Calu3 (cell line): ENCODE measurements at regions not wholly inside any gene's neighbourhood (a gene's known extent, or its start where the extent isn't known, plus 50 kb on each side); places are given as distances from the start of the nearest gene placed in this dataset.
"Not testable (repeated sequence)": the region's sequence is repeated elsewhere in the genome, so short reads cannot be mapped to it uniquely, and the experiment has no call there.

ENCODE experiments used
- BruUV-seq: library from RNA; stranded (reverse); fragments of 400-500 nt; replicated peaks from 2 replicates; lab custom pipeline; 2021; lab: Mats Ljungman, UMichigan
- CTCF ChIA-PET: fragments of 300-600 bp; sonication (Branson Sonifier 250); formaldehyde crosslinking; loops from one replicate; lab custom pipeline; 2022; ENCODE audit warnings: antibody characterized with exemption; lab: Charles Lee
- DNase-seq: peaks from one replicate; pipeline ENCODE4 v3.0.0; 2022
- H3K27ac Mint-ChIP-seq: one replicate; pipeline ENCODE4 v1.8.0; 2022; ENCODE audit warnings: mixed read lengths; ENCODE audit not compliant: unreplicated experiment
- H3K27me3 Mint-ChIP-seq: one replicate; pipeline ENCODE4 v1.8.0; 2022; ENCODE audit warnings: mixed read lengths; ENCODE audit not compliant: unreplicated experiment
- H3K36me3 Mint-ChIP-seq: one replicate; pipeline ENCODE4 v1.8.0; 2022; ENCODE audit warnings: mild to moderate bottlenecking, moderate library complexity, mixed read lengths; ENCODE audit not compliant: insufficient read depth, unreplicated experiment
- H3K4me1 Mint-ChIP-seq: one replicate; pipeline ENCODE4 v1.8.0; 2022; ENCODE audit warnings: mild to moderate bottlenecking, low read depth, mixed read lengths; ENCODE audit not compliant: unreplicated experiment
- H3K4me3 Mint-ChIP-seq: one replicate; pipeline ENCODE4 v1.8.0; 2022; ENCODE audit warnings: mild to moderate bottlenecking, low read depth, moderate library complexity, mixed read lengths; ENCODE audit not compliant: unreplicated experiment
- H3K9me3 Mint-ChIP-seq: one replicate; pipeline ENCODE4 v1.8.0; 2022; ENCODE audit warnings: low read depth, mixed read lengths; ENCODE audit not compliant: unreplicated experiment
- CTCF ChIP-seq: fragments of 200-600 bp; IDR thresholded peaks from one replicate; pipeline ENCODE4 v1.8.0; 2022; ENCODE audit warnings: antibody characterized with exemption; ENCODE audit not compliant: unreplicated experiment
- intact Hi-C: fragments of 100-400 bp; cut with micrococcal nuclease; formaldehyde crosslinking; loops from one replicate; pipeline ENCODE4 v1.10.0; 2022; ENCODE audit not compliant: unreplicated experiment

- H3K4me1 Mint-ChIP-seq: no peaks in the 10 kb centered on the region
- H3K27ac Mint-ChIP-seq: no peak overlapping the region
- CTCF ChIA-PET: no interaction called here
- no peaks in the 10 kb centered on the region for H3K36me3 Mint-ChIP-seq
- H3K4me3 Mint-ChIP-seq: no peak overlapping the region
- BruUV-seq: no TSS peak
- DNase-seq: no peak
- H3K27me3 Mint-ChIP-seq: peaks cover 25% of the 10 kb centered on the region
- H3K9me3 Mint-ChIP-seq: no peaks in the 10 kb centered on the region
- intact Hi-C loops: no loop called here
- TF ChIP-seq CTCF: no peak
Measured at GRCh38 chr3:31094048-31094447, 199.6 kb upstream of the GADL1 start.

GRCh38 chr3:31095255-31095654 lies 200.8 kb upstream of the GADL1 start:
- no peak for TF ChIP-seq CTCF
- no peak overlapping the region for H3K27ac Mint-ChIP-seq

DNA sequence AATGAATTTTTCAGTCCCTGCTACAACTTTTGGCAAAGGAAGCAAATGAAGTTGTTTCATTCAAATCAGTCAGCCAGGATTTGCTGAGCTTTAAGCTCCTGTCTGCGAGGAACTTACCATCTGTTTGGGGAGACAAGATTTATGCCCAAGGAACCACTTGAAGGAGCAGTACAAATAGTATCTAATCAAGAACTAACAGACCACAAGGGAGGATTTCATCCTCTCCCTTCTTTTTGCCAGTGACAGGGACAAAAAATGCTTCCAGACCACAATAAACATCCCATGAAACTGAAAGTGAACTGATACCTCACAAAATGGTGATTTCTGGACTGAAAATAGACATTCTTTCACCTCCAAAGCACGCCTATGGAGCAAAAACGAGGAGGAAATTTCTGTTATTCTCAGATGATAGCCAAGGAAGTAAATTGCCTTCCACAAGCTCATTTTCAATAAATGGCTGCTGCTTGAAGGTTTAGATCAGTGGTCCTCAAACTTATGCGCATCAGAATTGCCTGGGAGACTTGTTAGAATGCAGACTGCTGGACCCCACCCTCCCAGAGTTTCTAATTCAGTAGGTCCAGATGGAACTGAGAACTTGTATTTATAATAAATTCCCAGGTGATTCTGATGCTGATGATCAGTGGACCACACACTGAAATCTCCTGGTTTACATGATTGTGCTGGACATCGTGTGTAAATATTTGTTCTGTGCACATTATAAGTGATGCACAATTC lies 202.4 kb upstream of the GADL1 start:
- CTCF ChIA-PET: interaction anchor here (0.6 kb wide), 1 partner anchor 987 kb away, joined by 3 read pairs; no protein-coding TSS in a partner anchor
- H3K27me3 Mint-ChIP-seq: peaks cover 30% of the 10 kb centered on the region
- BruUV-seq: no TSS peak

More at GRCh38 chr3:31095255-31095654, 200.8 kb upstream of the GADL1 start:
- no TSS peak for BruUV-seq
- CTCF ChIA-PET: interaction anchor here (1.3 kb wide), 1 partner anchor 161 kb away, joined by 3 read pairs; no protein-coding TSS in a partner anchor
- Mint-ChIP-seq H3K4me3 (no peak overlapping the region), H3K4me1 (no peaks in the 10 kb centered on the region), H3K27me3 (peaks cover 25% of the 10 kb centered on the region), H3K36me3 (no peaks in the 10 kb centered on the region), H3K9me3 (no peaks in the 10 kb centered on the region)
- DNase-seq: no peak
- intact Hi-C loops: no loop called here

GRCh38 chr3:31100519-31100918 lies 206.1 kb upstream of the GADL1 start:
- intact Hi-C loops: no loop called here
- H3K4me3 Mint-ChIP-seq: no peak overlapping the region
- H3K4me1 Mint-ChIP-seq: no peaks in the 10 kb centered on the region
- DNase-seq: no peak
- H3K36me3 Mint-ChIP-seq: no peaks in the 10 kb centered on the region
- BruUV-seq: no TSS peak
- CTCF ChIA-PET: no interaction called here
- no peaks in the 10 kb centered on the region for H3K9me3 Mint-ChIP-seq
- no peak for TF ChIP-seq CTCF
- H3K27ac Mint-ChIP-seq: no peak overlapping the region
- H3K27me3 Mint-ChIP-seq: peaks cover 45% of the 10 kb centered on the region

More for the DNA sequence above, 202.4 kb upstream of the GADL1 start:
- Mint-ChIP-seq H3K4me3 (no peak overlapping the region), H3K27ac (no peak overlapping the region), H3K9me3 (no peaks in the 10 kb centered on the region), H3K4me1 (no peaks in the 10 kb centered on the region), H3K36me3 (no peaks in the 10 kb centered on the region)
- intact Hi-C loops: no loop called here
- no peak for TF ChIP-seq CTCF
- no peak for DNase-seq

DNA sequence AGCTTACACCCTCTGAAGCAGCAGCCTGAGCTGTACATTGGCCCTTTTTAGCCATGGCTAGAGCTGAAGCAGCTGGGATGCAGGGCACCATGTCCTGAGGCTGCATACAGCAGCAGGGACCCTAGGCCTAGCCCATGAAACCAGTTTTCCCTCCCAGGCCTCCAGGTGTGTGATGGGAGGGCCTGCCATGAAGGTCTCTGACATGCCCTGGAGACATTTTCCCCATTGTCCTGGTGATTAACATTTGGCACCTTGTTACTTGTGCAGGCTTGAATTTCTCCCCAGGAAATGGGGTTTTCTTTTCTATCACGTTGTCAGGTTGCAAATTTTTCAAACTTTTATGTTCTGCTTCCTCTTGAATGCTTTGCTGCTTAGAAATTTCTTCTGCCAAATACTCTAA lies 206.8 kb upstream of the GADL1 start:
- H3K27me3 Mint-ChIP-seq: peaks cover 37% of the 10 kb centered on the region
- H3K4me3 Mint-ChIP-seq, intact Hi-C loops, H3K36me3 Mint-ChIP-seq, DNase-seq, CTCF ChIA-PET, BruUV-seq, H3K9me3 Mint-ChIP-seq, H3K27ac Mint-ChIP-seq, H3K4me1 Mint-ChIP-seq: not testable (repeated sequence)
